Astrocyte (in vitro differentiated cells and primary cell): ENCODE measurements at regions not wholly inside any gene's neighbourhood (a gene's known extent, or its start where the extent isn't known, plus 50 kb on each side); places are given as distances from the start of the nearest gene placed in this dataset. TPM values are rescaled to one million over a fixed set of nuclear protein-coding genes. Genes with fewer than 3 reads are reported as not detected.

ENCODE experiments used
- DNase-seq: peaks from one replicate; pipeline ENCODE4 v3.0.0-alpha.2; 2010; ENCODE audit warnings: low read depth
- FAIRE-seq: peaks from 2 replicates; lab custom pipeline; 2011; peaks lifted over from hg19 to GRCh38; lab: Jason Lieb, UNC
- H2AFZ ChIP-seq: 2 replicates; pipeline ENCODE4 v1.6.0; 2012; ENCODE audit warnings: low read depth, low read length, inconsistent platforms
- H3K27ac ChIP-seq: 2 replicates; pipeline ENCODE4 v1.5.1; 2011; ENCODE audit warnings: low read depth, low read length, inconsistent platforms
- H3K27me3 ChIP-seq: 2 replicates; pipeline ENCODE4 v1.6.0; 2011; ENCODE audit warnings: low read length, inconsistent platforms; ENCODE audit not compliant: insufficient read depth
- H3K36me3 ChIP-seq: 2 replicates; pipeline ENCODE4 v1.5.1; 2011; ENCODE audit warnings: low read length, inconsistent platforms; ENCODE audit not compliant: insufficient read depth
- H3K4me1 ChIP-seq: 2 replicates; pipeline ENCODE4 v1.5.1; 2011; ENCODE audit warnings: low read length, inconsistent platforms; ENCODE audit not compliant: insufficient read depth
- H3K4me2 ChIP-seq: 2 replicates; pipeline ENCODE4 v1.6.0; 2012; ENCODE audit warnings: low read length, inconsistent platforms
- H3K4me3 ChIP-seq: 2 replicates; pipeline ENCODE4 v1.5.1; 2011; ENCODE audit warnings: low read depth, mild to moderate bottlenecking, low read length, inconsistent platforms; ENCODE audit not compliant: insufficient read depth
- H3K79me2 ChIP-seq: 2 replicates; pipeline ENCODE4 v1.6.0; 2012; ENCODE audit warnings: mild to moderate bottlenecking, low read length, inconsistent platforms; ENCODE audit not compliant: insufficient read depth
- H3K9ac ChIP-seq: 2 replicates; pipeline ENCODE4 v1.6.0; 2012; ENCODE audit warnings: mild to moderate bottlenecking, low read length, inconsistent platforms
- H3K9me3 ChIP-seq: 2 replicates; pipeline ENCODE4 v1.5.1; 2012; ENCODE audit warnings: low read depth, mild to moderate bottlenecking, low read length, inconsistent platforms; ENCODE audit not compliant: insufficient read depth
- H4K20me1 ChIP-seq: 2 replicates; pipeline ENCODE4 v1.6.0; 2012; ENCODE audit warnings: low read length, inconsistent platforms; ENCODE audit not compliant: insufficient read depth
- H3K27ac Mint-ChIP-seq: one replicate; pipeline ENCODE4 v1.8.0; 2021; ENCODE audit warnings: mild to moderate bottlenecking, mixed read lengths; ENCODE audit not compliant: unreplicated experiment
- H3K27me3 Mint-ChIP-seq: one replicate; pipeline ENCODE4 v1.8.0; 2021; ENCODE audit warnings: low read depth, mixed read lengths; ENCODE audit not compliant: unreplicated experiment
- H3K36me3 Mint-ChIP-seq: one replicate; pipeline ENCODE4 v1.8.0; 2021; ENCODE audit warnings: low read depth, mixed read lengths; ENCODE audit not compliant: unreplicated experiment
- H3K4me1 Mint-ChIP-seq: one replicate; pipeline ENCODE4 v1.8.0; 2021; ENCODE audit warnings: low read depth, mixed read lengths; ENCODE audit not compliant: unreplicated experiment
- H3K4me3 Mint-ChIP-seq: one replicate; pipeline ENCODE4 v1.8.0; 2021; ENCODE audit warnings: mild to moderate bottlenecking, moderate library complexity, mixed read lengths; ENCODE audit not compliant: unreplicated experiment
- H3K9me3 Mint-ChIP-seq: one replicate; pipeline ENCODE4 v1.8.0; 2021; ENCODE audit warnings: mild to moderate bottlenecking, mixed read lengths; ENCODE audit not compliant: unreplicated experiment
- EZH2 ChIP-seq: IDR thresholded peaks from 2 replicates; pipeline ENCODE4 v1.6.1; 2012; ENCODE audit warnings: mild to moderate bottlenecking, low read length, inconsistent platforms; ENCODE audit not compliant: insufficient read depth
- microRNA-seq: library from miRNA; unstranded; fragments of <30 nt; microRNA quantifications from one replicate; pipeline ENCODE4 v1.2.0, GENCODE V29; 2020
- TF ChIP-seq, protein P1 (sequence below): IDR thresholded peaks from 2 replicates; pipeline ENCODE4 v1.5.1; 2011; ENCODE audit warnings: low read depth, mild to moderate bottlenecking, inconsistent platforms, low read length, moderate library complexity; ENCODE audit not compliant: insufficient read depth

DNA sequence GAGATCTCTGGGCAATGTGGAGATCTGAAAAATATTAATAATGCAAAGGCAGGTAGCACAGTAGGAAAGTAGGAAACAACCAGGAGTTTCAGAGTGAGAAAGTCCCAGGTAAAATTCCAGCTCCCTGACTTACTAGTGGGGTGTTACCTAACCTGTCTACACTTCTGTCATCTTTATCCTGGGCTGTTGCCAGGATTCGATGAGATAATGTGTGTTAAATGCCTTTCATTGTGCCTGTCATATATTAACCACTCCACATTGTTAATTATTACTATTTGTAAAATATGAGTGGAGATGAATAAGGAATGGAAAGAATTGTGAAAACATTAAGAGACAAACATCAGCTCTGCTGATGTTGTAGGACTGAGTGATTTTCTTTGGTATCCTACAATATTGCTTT lies 50.0 kb upstream of the FRMD4A start:
- DNase-seq (no peak), FAIRE-seq (no peak)
- Histone ChIP-seq H3K4me1 (peaks cover 31% of the 10 kb centered on the region), H3K27ac (no peak overlapping the region), H3K4me2 (no peak overlapping the region), H2AFZ (no peak overlapping the region), H4K20me1 (no peaks in the 10 kb centered on the region), H3K9me3 (no peaks in the 10 kb centered on the region), H3K27me3 (no peaks in the 10 kb centered on the region), H3K79me2 (no peaks in the 10 kb centered on the region), H3K4me3 (no peak overlapping the region), H3K9ac (no peak overlapping the region), H3K36me3 (no peaks in the 10 kb centered on the region)
- H3K9me3 Mint-ChIP-seq: peaks cover 4% of the 10 kb centered on the region
- no peak overlapping the region for H3K4me3 Mint-ChIP-seq
- H3K4me1 Mint-ChIP-seq: peaks cover 38% of the 10 kb centered on the region
- peaks cover 2% of the 10 kb centered on the region for H3K36me3 Mint-ChIP-seq
- TF ChIP-seq, protein P1, sequence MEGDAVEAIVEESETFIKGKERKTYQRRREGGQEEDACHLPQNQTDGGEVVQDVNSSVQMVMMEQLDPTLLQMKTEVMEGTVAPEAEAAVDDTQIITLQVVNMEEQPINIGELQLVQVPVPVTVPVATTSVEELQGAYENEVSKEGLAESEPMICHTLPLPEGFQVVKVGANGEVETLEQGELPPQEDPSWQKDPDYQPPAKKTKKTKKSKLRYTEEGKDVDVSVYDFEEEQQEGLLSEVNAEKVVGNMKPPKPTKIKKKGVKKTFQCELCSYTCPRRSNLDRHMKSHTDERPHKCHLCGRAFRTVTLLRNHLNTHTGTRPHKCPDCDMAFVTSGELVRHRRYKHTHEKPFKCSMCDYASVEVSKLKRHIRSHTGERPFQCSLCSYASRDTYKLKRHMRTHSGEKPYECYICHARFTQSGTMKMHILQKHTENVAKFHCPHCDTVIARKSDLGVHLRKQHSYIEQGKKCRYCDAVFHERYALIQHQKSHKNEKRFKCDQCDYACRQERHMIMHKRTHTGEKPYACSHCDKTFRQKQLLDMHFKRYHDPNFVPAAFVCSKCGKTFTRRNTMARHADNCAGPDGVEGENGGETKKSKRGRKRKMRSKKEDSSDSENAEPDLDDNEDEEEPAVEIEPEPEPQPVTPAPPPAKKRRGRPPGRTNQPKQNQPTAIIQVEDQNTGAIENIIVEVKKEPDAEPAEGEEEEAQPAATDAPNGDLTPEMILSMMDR: no peak
- no peak for TF ChIP-seq EZH2
- H3K27ac Mint-ChIP-seq: no peak overlapping the region
- H3K27me3 Mint-ChIP-seq: no peaks in the 10 kb centered on the region

Small RNAs in the stretch of these regions (microRNA-seq; reads per million reads assigned to microRNA genes)
- gene MIR1265: not detected
- gene MIR4293: not detected
